Activated CD8-positive, alpha-beta memory T cell treated with anti-CD3 and anti-CD28 coated beads for 36 hours (primary cell): ENCODE measurements at regions not wholly inside any gene's neighbourhood (a gene's known extent, or its start where the extent isn't known, plus 50 kb on each side); places are given as distances from the start of the nearest gene placed in this dataset.
"Not testable (repeated sequence)": the region's sequence is repeated elsewhere in the genome, so short reads cannot be mapped to it uniquely, and the experiment has no call there.

Source experiments
- CTCF ChIA-PET: fragments of 350-600 bp; sonication (Branson Sonifier 250); formaldehyde crosslinking; loops from one replicate; lab custom pipeline; 2021; ENCODE audit warnings: antibody characterized with exemption; lab: Charles Lee
- POLR2A ChIA-PET: fragments of 350-600 bp; sonication (Branson Sonifier 250); formaldehyde crosslinking; loops from one replicate; lab custom pipeline; 2021; ENCODE audit warnings: antibody characterized with exemption; lab: Charles Lee

DNA sequence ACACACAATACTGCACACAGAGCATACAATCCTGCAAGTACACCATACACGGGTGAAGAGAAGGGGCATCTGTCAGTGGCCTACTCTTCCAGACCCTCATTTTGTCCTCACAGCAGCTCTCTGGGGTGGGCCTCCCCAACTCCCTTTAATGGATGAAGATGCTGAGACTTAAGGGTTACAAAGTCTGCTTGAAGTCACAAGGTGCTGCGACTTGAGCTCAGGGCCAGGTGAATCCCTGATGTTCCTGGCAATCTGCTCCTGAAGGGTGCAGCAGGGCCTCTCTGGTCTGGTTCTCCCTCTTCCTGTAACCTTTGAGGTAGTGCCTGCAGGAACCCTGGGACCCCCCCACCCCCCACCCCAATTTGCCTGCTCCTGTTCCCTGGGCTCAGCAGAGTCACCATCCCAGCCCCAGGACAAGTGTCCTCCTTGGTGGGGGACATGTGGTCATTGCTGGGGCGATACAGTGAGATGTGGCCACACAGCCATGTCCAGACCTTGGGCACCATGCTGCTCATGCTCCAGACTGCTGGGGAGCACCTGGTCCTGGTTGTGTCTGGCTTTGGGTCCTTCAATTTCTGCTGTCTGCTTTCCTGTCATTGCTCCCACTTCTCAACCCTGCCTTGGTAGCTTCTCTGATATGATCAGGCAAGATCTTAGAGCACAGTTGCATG is 107.5 kb downstream of the METRNL start:
- CTCF ChIA-PET = no interaction called here
- POLR2A ChIA-PET = no interaction called here

DNA sequence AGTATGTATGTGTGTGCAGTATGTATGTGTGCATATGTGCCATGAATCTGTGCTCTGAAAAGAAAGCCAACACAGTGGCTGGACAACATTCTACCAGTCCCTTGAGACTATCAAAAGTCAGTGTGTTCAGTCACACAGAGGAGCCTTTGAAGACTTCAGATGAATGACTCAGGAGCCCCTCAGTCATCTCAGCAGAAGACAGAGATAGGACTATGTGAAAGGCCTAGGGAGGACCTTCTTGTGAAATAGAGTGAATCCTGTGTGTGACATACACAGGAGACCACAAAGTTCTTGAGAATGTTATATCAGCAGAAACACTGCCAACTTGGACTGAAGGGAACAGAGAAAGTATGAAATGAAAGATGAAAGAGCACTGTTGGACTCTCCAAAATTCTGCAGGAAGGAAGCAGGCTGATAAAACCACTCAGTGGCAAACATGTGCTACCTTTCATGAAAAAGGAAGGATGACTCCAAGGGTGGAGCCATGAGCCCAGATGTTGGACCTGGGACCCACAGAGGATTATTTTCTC is 108.4 kb downstream of the METRNL start:
- ChIA-PET POLR2A (no interaction called here), CTCF (no interaction called here)

- CTCF ChIA-PET = no interaction called here
- POLR2A ChIA-PET = no interaction called here
Measured at GRCh38 chr17:83189044-83190003, 109.9 kb downstream of the METRNL start.

- ChIA-PET POLR2A (no interaction called here), CTCF (no interaction called here)
Measured at GRCh38 chr17:83190004-83190385, 110.6 kb downstream of the METRNL start.

DNA sequence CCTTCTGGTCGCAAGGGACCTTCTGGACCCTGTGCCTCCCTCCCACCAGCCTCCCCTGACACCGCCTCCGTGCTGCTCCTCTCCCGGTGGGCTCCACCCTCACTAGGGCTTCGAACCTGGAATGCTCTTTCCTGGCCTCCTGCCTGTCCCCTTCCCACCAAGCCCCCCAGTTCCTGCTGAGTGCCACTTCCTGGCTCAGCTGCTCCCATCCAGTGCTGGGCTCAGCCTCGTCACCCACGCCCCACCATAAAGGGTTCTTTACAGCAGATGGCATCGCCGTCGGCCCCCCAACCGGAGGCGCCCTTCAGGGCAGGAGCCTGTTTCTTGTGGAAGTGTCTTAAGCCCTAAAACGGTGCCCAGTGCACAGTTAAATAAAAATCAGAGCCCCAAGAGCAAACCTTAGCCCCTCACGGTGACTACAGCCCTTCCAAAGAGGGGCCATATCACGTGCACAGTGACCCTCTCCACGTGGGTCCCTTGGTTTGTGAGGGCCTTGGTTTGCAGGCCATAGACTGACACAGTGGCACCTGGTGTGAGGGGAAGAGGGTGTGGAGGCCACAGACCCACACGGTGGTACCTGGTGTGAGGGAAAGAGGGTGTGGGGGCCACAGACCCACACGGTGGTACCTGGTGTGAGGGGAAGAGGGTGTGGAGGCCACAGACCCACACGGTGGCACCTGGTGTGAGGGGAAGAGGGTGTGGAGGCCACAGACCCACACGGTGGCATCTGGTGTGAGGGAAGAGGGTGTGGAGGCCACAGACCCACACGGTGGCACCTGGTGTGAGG is 111.4 kb downstream of the METRNL start:
- ChIA-PET POLR2A (no interaction called here), CTCF (no interaction called here)

DNA sequence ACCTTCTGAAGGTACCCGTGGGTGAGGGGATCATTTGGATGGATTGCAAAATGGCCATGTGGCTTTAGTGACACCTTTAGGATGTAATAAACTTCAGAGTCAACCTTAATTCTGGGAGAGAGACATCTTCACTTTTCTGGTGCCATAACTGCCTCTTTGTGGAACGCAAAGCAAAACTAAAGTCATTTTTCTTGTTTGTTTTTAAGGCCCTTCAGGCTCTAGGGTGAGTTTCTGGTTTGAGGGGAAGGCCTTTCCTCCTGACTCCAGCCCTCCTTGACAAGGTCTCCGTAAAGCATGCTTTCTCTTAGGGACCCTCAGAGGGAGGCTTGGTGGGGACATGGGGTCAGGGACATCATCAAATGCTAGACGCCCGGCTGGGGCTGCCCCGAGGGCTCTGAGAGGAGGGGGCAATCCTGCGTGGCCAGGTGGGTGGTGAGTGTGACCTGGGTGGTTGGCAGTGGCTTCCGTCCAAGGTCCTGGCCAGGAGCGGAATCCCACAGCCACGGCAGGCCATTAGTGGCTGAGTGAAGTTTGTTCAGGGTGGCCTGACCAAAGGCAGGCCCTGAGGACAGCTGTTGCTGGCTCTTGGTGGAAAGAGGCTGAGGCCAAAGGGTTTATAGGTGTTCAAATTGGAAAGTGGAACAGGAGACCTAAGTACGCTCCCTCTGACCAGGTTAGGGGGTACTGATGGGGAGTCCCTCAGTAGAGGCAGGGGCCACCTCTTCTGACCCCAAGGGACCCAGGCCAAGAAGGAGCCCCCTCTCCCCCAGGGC is 112.2 kb downstream of the METRNL start:
- ChIA-PET CTCF (no interaction called here), POLR2A (no interaction called here)

DNA sequence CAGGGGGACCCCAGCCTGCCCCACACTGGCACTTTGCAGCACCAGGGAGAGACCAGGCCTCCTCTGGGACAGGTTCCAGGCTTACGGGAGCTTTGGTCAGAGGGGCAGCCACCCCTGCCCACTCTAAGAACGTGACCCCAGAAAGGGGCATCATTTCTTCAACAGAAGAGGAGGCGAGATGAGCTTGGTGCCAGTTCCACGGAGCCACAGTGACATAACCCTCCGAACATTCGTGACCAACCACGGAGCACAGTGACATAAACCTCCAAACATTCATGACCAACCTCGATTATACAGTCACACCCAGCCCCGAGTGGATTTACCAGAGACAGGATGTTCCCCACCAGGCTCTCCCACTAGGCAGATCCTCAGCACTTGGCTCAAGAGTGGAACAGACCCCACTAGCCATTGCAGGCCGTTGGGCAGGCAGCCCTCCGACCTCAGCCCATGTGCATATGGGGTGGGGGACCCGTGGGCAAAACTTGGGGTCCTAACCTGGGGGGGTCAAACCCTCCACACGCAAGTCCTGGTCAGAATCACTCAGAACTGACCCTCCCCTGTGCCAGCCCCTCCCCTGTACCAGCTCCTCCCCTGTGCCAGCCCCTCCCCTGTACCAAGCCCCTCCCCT is 112.9 kb downstream of the METRNL start:
- CTCF ChIA-PET = no interaction called here
- POLR2A ChIA-PET = no interaction called here

DNA sequence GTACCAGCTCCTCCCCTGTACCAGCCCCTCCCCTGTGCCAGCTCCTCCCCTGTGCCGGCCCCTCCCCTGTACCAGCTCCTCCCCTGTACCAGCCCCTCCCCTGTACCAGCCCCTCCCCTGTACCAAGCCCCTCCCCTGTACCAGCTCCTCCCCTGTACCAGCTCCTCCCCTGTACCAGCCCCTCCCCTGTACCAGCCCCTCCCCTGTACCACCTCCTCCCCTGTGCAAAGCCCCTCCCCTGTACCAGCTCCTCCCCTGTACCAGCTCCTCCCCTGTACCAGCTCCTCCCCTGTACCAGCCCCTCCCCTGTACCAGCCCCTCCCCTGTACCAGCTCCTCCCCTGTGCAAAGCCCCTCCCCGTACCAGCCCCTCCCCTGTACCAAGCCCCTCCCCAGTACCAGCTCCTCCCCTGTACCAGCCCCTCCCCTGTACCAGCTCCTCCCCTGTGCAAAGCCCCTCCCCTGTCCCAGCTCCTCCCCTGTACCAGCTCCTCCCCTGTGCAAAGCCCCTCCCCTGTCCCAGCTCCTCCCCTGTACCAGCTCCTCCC is 113.5 kb downstream of the METRNL start:
- POLR2A ChIA-PET, CTCF ChIA-PET: not testable (repeated sequence)

- ChIA-PET POLR2A (no interaction called here), CTCF (no interaction called here)
Measured at GRCh38 chr17:83193336-83194185, 114.2 kb downstream of the METRNL start.

DNA sequence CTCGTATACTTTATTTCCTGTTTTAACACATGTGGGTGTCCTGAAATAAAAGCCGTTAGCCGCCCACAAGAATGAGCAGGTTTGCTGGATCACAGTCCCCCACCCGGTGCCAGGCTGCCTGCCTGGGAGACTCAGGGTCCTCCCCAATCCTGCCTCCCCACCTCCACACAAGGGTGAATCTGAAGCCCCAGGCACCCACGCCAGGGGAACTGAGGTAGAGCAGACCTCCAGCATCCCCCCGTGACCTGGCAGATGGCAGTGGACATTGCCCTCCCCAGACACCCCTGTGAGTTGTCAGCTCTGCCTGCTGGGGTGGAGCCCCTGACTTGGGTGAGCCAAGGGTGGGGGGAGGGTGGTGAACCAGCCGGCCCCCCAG is 114.8 kb downstream of the METRNL start:
- CTCF ChIA-PET = no interaction called here
- POLR2A ChIA-PET = no interaction called here

- ChIA-PET POLR2A (no interaction called here), CTCF (no interaction called here)
Measured at GRCh38 chr17:83194761-83195329, 115.4 kb downstream of the METRNL start.

DNA sequence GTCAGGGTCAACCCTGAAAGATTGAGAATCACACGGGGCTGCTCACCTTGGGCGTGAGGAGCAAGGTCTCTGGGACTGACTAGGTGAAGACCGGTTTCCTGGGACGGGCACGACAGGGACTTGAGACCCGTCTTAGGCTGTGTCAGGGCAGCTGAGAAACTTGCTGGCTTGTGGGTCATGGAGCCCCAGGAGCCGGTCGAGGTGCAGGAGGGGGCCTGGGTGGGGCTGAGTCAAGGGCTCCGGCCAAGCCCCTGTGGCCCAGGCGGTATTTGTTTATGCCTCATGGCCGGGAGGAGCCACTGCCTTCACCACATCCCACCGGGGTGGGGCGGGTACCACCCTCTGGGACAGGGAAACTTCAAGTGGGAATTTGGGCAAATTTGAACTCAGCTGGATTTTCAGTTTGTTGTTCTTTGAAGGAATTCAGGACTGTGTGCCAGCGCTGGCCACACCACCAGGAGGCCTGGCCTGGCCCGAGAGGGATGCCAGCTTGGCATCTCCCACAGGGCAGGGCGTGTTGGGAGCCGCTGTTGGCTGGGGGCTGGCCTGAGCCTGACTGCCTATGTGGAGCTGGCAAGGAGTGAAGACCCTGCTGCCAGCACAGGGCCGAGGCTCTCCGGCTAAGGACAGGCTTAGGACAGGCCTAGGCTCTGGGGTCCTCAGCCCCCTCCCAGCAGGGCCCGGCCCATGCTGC is 116.1 kb downstream of the METRNL start:
- ChIA-PET POLR2A (no interaction called here), CTCF (no interaction called here)

GRCh38 chr17:83196024-83196365 is 116.6 kb downstream of the METRNL start:
- POLR2A ChIA-PET = no interaction called here
- CTCF ChIA-PET = no interaction called here

GRCh38 chr17:83196366-83196765 is 117.0 kb downstream of the METRNL start:
- POLR2A ChIA-PET = no interaction called here
- CTCF ChIA-PET = no interaction called here

DNA sequence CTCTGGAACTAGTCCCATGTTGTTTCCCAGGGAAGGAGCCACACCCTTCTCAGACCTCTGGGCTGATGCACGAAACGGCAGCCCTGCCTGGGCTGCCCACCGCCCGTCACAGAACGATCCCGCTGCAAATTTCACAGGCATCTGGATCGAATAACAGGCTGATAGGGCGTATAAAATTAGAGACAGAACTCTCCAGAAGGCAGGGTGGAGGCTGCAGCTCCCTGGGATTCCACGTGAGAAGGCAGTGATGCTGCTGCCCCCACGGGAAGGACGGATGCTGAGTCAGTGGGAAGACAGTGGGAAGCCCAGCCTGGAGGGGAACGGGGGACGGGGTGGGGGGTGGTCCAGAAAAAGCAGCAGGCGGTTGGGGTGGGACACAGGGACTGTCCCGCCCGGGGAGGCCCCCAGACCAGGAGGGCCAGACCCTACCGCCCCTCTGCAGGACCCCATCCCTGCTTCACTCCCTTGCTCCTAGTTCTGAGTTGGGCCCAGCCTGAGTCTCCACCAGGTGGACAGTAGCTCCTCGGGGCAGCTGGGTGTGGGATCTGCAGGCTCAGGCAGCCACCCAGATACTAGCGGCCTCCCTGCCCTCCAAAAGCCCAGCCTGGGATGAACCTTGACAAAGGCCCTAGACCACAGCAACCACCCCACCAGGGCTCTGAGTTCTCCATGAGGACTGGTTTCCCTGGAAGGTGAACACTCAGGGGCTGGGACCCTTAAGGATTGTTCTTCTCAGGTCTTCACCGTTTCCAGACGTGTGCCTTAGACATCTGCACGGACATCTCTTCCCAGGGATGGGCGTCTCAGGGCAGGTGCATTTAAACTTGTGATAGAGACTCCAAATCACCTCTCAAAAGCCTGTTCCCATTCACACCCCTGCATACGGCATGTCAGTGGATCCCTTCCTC is 117.8 kb downstream of the METRNL start:
- ChIA-PET POLR2A (no interaction called here), CTCF (no interaction called here)
